ELR (cell line): ENCODE measurements at regions not wholly inside any gene's neighbourhood (a gene's known extent, or its start where the extent isn't known, plus 50 kb on each side); places are given as distances from the start of the nearest gene placed in this dataset.
A peak's percentile ranks its signal among the peaks of the same experiment; 100 is the strongest.

Experiments used
- DNase-seq: peaks from one replicate; pipeline ENCODE4 v3.0.0-alpha.2; 2015; ENCODE audit warnings: low read depth

- no peak for DNase-seq
These were observed 70.0 kb upstream of the INPP5A start for GRCh38 chr10:132467464-132468149.

- no peak for DNase-seq
These were observed 69.4 kb upstream of the INPP5A start for GRCh38 chr10:132468216-132468615.

- DNase-seq = no peak
These were observed 68.9 kb upstream of the INPP5A start for GRCh38 chr10:132468651-132469050.

GRCh38 chr10:132469197-132469884 lies 68.2 kb upstream of the INPP5A start:
- DNase-seq = no peak

- DNase-seq = no peak
These were observed 67.0 kb upstream of the INPP5A start for GRCh38 chr10:132470410-132471124.

GRCh38 chr10:132471125-132471451 lies 66.5 kb upstream of the INPP5A start:
- DNase-seq = no peak

GRCh38 chr10:132471484-132471883 lies 66.1 kb upstream of the INPP5A start:
- no peak for DNase-seq

GRCh38 chr10:132475086-132475485 lies 62.5 kb upstream of the INPP5A start:
- DNase-seq = no peak

GRCh38 chr10:132476146-132477065 lies 61.2 kb upstream of the INPP5A start:
- no peak for DNase-seq

GRCh38 chr10:132477066-132477397 lies 60.6 kb upstream of the INPP5A start:
- no peak for DNase-seq

GRCh38 chr10:132477398-132478340 lies 59.9 kb upstream of the INPP5A start:
- no peak for DNase-seq

- no peak for DNase-seq
These were observed 59.1 kb upstream of the INPP5A start for GRCh38 chr10:132478341-132479023.

GRCh38 chr10:132479024-132479602 lies 58.5 kb upstream of the INPP5A start:
- no peak for DNase-seq

- DNase-seq = no peak
These were observed 57.9 kb upstream of the INPP5A start for GRCh38 chr10:132479603-132480221.

GRCh38 chr10:132480356-132480755 lies 57.2 kb upstream of the INPP5A start:
- peak; percentile 15 for DNase-seq

- no peak for DNase-seq
These were observed 55.9 kb upstream of the INPP5A start for GRCh38 chr10:132481690-132482089.

GRCh38 chr10:132482090-132482800 lies 55.3 kb upstream of the INPP5A start:
- DNase-seq = peak; percentile 75

GRCh38 chr10:132483394-132483793 lies 54.2 kb upstream of the INPP5A start:
- DNase-seq = no peak

GRCh38 chr10:132484922-132485321 lies 52.7 kb upstream of the INPP5A start:
- DNase-seq = no peak
